GM23338 (cell line): ENCODE measurements at regions not wholly inside any gene's neighbourhood (a gene's known extent, or its start where the extent isn't known, plus 50 kb on each side); places are given as distances from the start of the nearest gene placed in this dataset.

ENCODE experiments used
- ATAC-seq: fragments of 200-7000 bp; cut with Tn5 transposase; 3 replicates; pipeline ENCODE4 v1.9.1; 2020
- DNase-seq: peaks from one replicate; pipeline ENCODE4 v3.0.0-alpha.2; 2015; ENCODE audit warnings: low spot score
- H2AFZ ChIP-seq: fragments of 200-600 bp; sonication (generic); 2 replicates; pipeline ENCODE4 v1.8.0; 2016; ENCODE audit warnings: antibody characterized with exemption, mild to moderate bottlenecking, moderate library complexity
- H3F3A ChIP-seq: fragments of 200-600 bp; sonication (generic); replicated peaks from 2 replicates; pipeline ENCODE4 v1.8.0; 2017; ENCODE audit warnings: antibody characterized with exemption, mixed run types, low read depth
- H3K27ac ChIP-seq: fragments of 200-600 bp; sonication (generic); 2 replicates; pipeline ENCODE4 v1.6.1; 2016; ENCODE audit warnings: low read depth
- H3K27me3 ChIP-seq: fragments of 200-600 bp; sonication (generic); 2 replicates; pipeline ENCODE4 v1.8.0; 2016; ENCODE audit warnings: mild to moderate bottlenecking, mixed run types, moderate library complexity; ENCODE audit not compliant: insufficient read depth
- H3K36me3 ChIP-seq: fragments of 200-600 bp; sonication (generic); 2 replicates; pipeline ENCODE4 v1.8.0; 2016; ENCODE audit warnings: mild to moderate bottlenecking; ENCODE audit not compliant: insufficient read depth
- H3K4me1 ChIP-seq: fragments of 200-600 bp; sonication (generic); 2 replicates; pipeline ENCODE4 v1.8.0; 2016; ENCODE audit warnings: mild to moderate bottlenecking, moderate library complexity; ENCODE audit not compliant: insufficient read depth
- H3K4me2 ChIP-seq: fragments of 200-600 bp; sonication (generic); 2 replicates; pipeline ENCODE4 v1.7.1; 2017; ENCODE audit warnings: mixed run types
- H3K4me3 ChIP-seq: fragments of 200-600 bp; sonication (generic); 2 replicates; pipeline ENCODE4 v1.6.1; 2016; ENCODE audit warnings: mixed run types
- H3K79me2 ChIP-seq: fragments of 200-600 bp; sonication (generic); replicated peaks from 2 replicates; pipeline ENCODE4 v1.8.0; 2017; ENCODE audit warnings: mild to moderate bottlenecking; ENCODE audit not compliant: insufficient read depth
- H3K9me2 ChIP-seq: fragments of 200-600 bp; sonication (generic); 2 replicates; pipeline ENCODE4 v1.8.0; 2017; ENCODE audit not compliant: insufficient read depth
- H4K20me1 ChIP-seq: fragments of 200-600 bp; sonication (generic); replicated peaks from 2 replicates; pipeline ENCODE4 v1.8.0; 2017; ENCODE audit warnings: mild to moderate bottlenecking; ENCODE audit not compliant: insufficient read depth
- H3K27ac Mint-ChIP-seq: 2 replicates; pipeline ENCODE4 v1.8.0; 2020; ENCODE audit warnings: inconsistent platforms, mild to moderate bottlenecking, moderate library complexity, mixed read lengths
- H3K27me3 Mint-ChIP-seq: 3 replicates; pipeline ENCODE4 v1.8.0; 2022; ENCODE audit warnings: low read depth, mild to moderate bottlenecking, moderate library complexity, mixed read lengths, inconsistent platforms; ENCODE audit not compliant: insufficient read depth, poor library complexity
- H3K36me3 Mint-ChIP-seq: 3 replicates; pipeline ENCODE4 v1.8.0; 2021; ENCODE audit warnings: low read depth, mild to moderate bottlenecking, inconsistent platforms, moderate library complexity, mixed read lengths
- H3K4me1 Mint-ChIP-seq: 3 replicates; pipeline ENCODE4 v1.8.0; 2020; ENCODE audit warnings: mild to moderate bottlenecking, inconsistent platforms, mixed read lengths
- H3K4me3 Mint-ChIP-seq: 3 replicates; pipeline ENCODE4 v1.8.0; 2021; ENCODE audit warnings: moderate library complexity, mild to moderate bottlenecking, inconsistent platforms, mixed read lengths
- H3K9me3 Mint-ChIP-seq: 3 replicates; pipeline ENCODE4 v1.8.0; 2020; ENCODE audit warnings: moderate library complexity, mild to moderate bottlenecking, inconsistent platforms, mixed read lengths
- EZH2 ChIP-seq: fragments of 200-600 bp; sonication (generic); IDR thresholded peaks from one replicate; pipeline ENCODE4 v1.8.0; 2017; ENCODE audit warnings: antibody characterized with exemption, mild to moderate bottlenecking, low read depth; ENCODE audit not compliant: unreplicated experiment
- EZH2phosphoT487 ChIP-seq: fragments of 200-600 bp; sonication (generic); IDR thresholded peaks from one replicate; pipeline ENCODE4 v1.8.1; 2018; ENCODE audit warnings: antibody characterized with exemption; ENCODE audit not compliant: unreplicated experiment
- POLR2AphosphoS5 ChIP-seq: IDR thresholded peaks from 2 replicates; pipeline ENCODE4 v1.6.1; 2016; ENCODE audit warnings: antibody characterized with exemption, low read depth
- STAT1 ChIP-seq: IDR thresholded peaks from one replicate; pipeline ENCODE4 v1.6.1; 2016; ENCODE audit warnings: antibody characterized with exemption; ENCODE audit not compliant: unreplicated experiment
- ZNF114 ChIP-seq: fragments of 250-450 bp; sonication (Bioruptor Pico); IDR thresholded peaks from 2 replicates; pipeline ENCODE4 v1.5.0; 2020; ENCODE audit warnings: mild to moderate bottlenecking, moderate library complexity
- ZNF331 ChIP-seq: fragments of 250-450 bp; sonication (Bioruptor Pico); IDR thresholded peaks from 2 replicates; pipeline ENCODE4 v1.5.0; 2020; ENCODE audit warnings: low read depth, mild to moderate bottlenecking, moderate library complexity
- TF ChIP-seq, protein P1 (sequence below): IDR thresholded peaks from 2 replicates; pipeline ENCODE4 v1.6.1; 2016; ENCODE audit warnings: antibody characterized with exemption
- TF ChIP-seq, protein P2 (sequence below): fragments of 250-450 bp; sonication (Bioruptor Pico); IDR thresholded peaks from 2 replicates; pipeline ENCODE4 v1.5.0; 2020; ENCODE audit warnings: mild to moderate bottlenecking, moderate library complexity
- TF ChIP-seq, protein P3 (sequence below), 2 experiments: fragments of 200-600 bp in 1 of 2; sonication (generic) in 1 of 2; conservative IDR thresholded peaks; 2 replicates each; pipeline versions ENCODE4 v1.5.1 to v1.6.1; 2016 to 2017; ENCODE audit warnings: antibody characterized with exemption in 2 of 2, low read depth in 2 of 2, mild to moderate bottlenecking in 2 of 2, moderate library complexity in 1 of 2

DNA sequence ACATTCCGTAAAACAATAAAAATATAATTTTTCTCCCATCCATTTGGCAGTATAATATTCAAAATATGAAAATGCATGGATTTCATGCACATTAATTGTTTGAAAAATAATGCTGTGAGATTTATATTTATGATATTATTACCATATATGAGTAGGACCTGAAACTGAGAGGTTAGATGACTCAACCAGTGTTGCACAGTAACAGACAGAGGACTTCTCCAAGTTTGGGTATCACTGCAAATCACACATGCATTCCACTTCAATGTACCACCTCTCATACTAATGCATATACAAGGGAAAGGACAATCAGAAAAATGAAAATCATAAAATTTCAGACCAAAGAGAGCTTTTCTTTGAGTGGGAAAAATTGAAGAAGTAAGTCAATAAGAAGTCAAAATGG, 269.5 kb downstream of the SOCS6 start:
- no peaks in the 10 kb centered on the region for H4K20me1 ChIP-seq
- H3F3A ChIP-seq, result no peaks in the 10 kb centered on the region
- no peaks in the 10 kb centered on the region for H3K27me3 ChIP-seq
- no peaks in the 10 kb centered on the region for H3K36me3 ChIP-seq
- no peak overlapping the region for H3K4me3 Mint-ChIP-seq
- H3K4me1 Mint-ChIP-seq, result no peaks in the 10 kb centered on the region
- TF ChIP-seq ZNF331 (CRISPR knock-in tag), result no peak
- TF ChIP-seq ZNF114 (CRISPR knock-in tag), result no peak
- TF ChIP-seq, protein P1, sequence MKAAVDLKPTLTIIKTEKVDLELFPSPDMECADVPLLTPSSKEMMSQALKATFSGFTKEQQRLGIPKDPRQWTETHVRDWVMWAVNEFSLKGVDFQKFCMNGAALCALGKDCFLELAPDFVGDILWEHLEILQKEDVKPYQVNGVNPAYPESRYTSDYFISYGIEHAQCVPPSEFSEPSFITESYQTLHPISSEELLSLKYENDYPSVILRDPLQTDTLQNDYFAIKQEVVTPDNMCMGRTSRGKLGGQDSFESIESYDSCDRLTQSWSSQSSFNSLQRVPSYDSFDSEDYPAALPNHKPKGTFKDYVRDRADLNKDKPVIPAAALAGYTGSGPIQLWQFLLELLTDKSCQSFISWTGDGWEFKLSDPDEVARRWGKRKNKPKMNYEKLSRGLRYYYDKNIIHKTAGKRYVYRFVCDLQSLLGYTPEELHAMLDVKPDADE, result no peak
- no peak for DNase-seq
- H3K4me2 ChIP-seq, result no peak overlapping the region
- H3K27ac ChIP-seq, result no peak overlapping the region
- H3K9me3 Mint-ChIP-seq, result peaks cover 92% of the 10 kb centered on the region
- no peak overlapping the region for H2AFZ ChIP-seq
- no peak overlapping the region for H3K27ac Mint-ChIP-seq
- H3K4me3 ChIP-seq, result no peak overlapping the region
- ATAC-seq, result no peak
- H3K27me3 Mint-ChIP-seq, result no peaks in the 10 kb centered on the region
- H3K9me2 ChIP-seq, result no peaks in the 10 kb centered on the region
- H3K4me1 ChIP-seq, result no peaks in the 10 kb centered on the region
- peaks cover 8% of the 10 kb centered on the region; the same call in 1 of the 3 replicates for H3K36me3 Mint-ChIP-seq
- no peaks in the 10 kb centered on the region for H3K79me2 ChIP-seq

DNA sequence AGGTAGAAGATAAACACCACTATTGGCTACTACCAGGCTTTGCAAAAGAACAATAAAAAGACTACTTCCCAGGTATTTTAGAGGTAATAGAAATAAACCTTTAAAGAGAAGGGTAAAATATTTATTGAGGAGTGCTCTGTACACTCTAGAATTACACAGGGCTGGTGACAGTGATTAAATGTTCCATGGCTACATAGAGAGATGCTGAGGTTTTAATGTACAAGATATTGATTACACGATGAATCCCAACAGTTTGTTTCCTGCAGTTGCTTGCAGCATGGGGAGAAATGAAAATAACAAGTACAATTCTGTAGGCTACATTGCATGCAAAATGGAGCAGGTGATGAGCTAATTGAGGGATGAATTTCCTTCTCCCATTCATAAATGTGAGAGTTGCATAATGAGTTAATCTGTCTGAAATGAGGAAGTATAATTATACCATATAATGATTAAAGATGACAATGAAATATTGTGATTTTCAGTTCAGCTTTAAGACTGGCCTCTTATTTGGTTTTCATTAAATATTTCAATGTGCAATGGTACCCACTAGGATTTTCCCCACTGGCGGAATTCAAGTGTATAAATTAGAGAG, 266.1 kb downstream of the SOCS6 start:
- H3K27ac ChIP-seq, result no peak overlapping the region
- H3K36me3 ChIP-seq, result no peaks in the 10 kb centered on the region
- H3K4me1 ChIP-seq, result no peaks in the 10 kb centered on the region
- no peaks in the 10 kb centered on the region for H4K20me1 ChIP-seq
- DNase-seq (no peak), ATAC-seq (no peak)
- Mint-ChIP-seq H3K27me3 (no peaks in the 10 kb centered on the region), H3K9me3 (peaks cover 93% of the 10 kb centered on the region), H3K4me1 (no peaks in the 10 kb centered on the region), H3K27ac (no peak overlapping the region), H3K4me3 (no peak overlapping the region), H3K36me3 (peaks cover 13% of the 10 kb centered on the region; the same call in 2 of the 3 replicates)
- H3K27me3 ChIP-seq, result no peaks in the 10 kb centered on the region
- H3K4me2 ChIP-seq, result no peak overlapping the region
- H2AFZ ChIP-seq, result no peak overlapping the region
- H3K4me3 ChIP-seq, result no peak overlapping the region
- no peaks in the 10 kb centered on the region for H3K79me2 ChIP-seq
- H3K9me2 ChIP-seq, result no peaks in the 10 kb centered on the region
- no peaks in the 10 kb centered on the region for H3F3A ChIP-seq
- TF ChIP-seq, protein P1, result no peak
- TF ChIP-seq STAT1 (no peak), EZH2 (no peak), EZH2phosphoT487 (no peak), ZNF114 (CRISPR knock-in tag) (no peak), POLR2AphosphoS5 (no peak)
- TF ChIP-seq, protein P2, sequence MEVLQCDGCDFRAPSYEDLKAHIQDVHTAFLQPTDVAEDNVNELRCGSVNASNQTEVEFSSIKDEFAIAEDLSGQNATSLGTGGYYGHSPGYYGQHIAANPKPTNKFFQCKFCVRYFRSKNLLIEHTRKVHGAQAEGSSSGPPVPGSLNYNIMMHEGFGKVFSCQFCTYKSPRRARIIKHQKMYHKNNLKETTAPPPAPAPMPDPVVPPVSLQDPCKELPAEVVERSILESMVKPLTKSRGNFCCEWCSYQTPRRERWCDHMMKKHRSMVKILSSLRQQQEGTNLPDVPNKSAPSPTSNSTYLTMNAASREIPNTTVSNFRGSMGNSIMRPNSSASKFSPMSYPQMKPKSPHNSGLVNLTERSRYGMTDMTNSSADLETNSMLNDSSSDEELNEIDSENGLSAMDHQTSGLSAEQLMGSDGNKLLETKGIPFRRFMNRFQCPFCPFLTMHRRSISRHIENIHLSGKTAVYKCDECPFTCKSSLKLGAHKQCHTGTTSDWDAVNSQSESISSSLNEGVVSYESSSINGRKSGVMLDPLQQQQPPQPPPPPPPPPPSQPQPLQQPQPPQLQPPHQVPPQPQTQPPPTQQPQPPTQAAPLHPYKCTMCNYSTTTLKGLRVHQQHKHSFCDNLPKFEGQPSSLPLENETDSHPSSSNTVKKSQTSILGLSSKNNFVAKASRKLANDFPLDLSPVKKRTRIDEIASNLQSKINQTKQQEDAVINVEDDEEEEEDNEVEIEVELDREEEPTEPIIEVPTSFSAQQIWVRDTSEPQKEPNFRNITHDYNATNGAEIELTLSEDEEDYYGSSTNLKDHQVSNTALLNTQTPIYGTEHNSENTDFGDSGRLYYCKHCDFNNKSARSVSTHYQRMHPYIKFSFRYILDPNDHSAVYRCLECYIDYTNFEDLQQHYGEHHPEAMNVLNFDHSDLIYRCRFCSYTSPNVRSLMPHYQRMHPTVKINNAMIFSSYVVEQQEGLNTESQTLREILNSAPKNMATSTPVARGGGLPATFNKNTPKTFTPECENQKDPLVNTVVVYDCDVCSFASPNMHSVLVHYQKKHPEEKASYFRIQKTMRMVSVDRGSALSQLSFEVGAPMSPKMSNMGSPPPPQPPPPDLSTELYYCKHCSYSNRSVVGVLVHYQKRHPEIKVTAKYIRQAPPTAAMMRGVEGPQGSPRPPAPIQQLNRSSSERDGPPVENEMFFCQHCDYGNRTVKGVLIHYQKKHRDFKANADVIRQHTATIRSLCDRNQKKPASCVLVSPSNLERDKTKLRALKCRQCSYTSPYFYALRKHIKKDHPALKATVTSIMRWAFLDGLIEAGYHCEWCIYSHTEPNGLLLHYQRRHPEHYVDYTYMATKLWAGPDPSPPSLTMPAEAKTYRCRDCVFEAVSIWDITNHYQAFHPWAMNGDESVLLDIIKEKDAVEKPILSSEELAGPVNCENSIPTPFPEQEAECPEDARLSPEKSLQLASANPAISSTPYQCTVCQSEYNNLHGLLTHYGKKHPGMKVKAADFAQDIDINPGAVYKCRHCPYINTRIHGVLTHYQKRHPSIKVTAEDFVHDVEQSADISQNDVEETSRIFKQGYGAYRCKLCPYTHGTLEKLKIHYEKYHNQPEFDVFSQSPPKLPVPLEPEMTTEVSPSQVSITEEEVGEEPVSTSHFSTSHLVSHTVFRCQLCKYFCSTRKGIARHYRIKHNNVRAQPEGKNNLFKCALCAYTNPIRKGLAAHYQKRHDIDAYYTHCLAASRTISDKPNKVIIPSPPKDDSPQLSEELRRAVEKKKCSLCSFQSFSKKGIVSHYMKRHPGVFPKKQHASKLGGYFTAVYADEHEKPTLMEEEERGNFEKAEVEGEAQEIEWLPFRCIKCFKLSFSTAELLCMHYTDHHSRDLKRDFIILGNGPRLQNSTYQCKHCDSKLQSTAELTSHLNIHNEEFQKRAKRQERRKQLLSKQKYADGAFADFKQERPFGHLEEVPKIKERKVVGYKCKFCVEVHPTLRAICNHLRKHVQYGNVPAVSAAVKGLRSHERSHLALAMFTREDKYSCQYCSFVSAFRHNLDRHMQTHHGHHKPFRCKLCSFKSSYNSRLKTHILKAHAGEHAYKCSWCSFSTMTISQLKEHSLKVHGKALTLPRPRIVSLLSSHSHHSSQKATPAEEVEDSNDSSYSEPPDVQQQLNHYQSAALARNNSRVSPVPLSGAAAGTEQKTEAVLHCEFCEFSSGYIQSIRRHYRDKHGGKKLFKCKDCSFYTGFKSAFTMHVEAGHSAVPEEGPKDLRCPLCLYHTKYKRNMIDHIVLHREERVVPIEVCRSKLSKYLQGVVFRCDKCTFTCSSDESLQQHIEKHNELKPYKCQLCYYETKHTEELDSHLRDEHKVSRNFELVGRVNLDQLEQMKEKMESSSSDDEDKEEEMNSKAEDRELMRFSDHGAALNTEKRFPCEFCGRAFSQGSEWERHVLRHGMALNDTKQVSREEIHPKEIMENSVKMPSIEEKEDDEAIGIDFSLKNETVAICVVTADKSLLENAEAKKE (CRISPR knock-in tag), result no peak
- TF ChIP-seq, protein P3, sequence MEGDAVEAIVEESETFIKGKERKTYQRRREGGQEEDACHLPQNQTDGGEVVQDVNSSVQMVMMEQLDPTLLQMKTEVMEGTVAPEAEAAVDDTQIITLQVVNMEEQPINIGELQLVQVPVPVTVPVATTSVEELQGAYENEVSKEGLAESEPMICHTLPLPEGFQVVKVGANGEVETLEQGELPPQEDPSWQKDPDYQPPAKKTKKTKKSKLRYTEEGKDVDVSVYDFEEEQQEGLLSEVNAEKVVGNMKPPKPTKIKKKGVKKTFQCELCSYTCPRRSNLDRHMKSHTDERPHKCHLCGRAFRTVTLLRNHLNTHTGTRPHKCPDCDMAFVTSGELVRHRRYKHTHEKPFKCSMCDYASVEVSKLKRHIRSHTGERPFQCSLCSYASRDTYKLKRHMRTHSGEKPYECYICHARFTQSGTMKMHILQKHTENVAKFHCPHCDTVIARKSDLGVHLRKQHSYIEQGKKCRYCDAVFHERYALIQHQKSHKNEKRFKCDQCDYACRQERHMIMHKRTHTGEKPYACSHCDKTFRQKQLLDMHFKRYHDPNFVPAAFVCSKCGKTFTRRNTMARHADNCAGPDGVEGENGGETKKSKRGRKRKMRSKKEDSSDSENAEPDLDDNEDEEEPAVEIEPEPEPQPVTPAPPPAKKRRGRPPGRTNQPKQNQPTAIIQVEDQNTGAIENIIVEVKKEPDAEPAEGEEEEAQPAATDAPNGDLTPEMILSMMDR (conservative IDR thresholded peaks at IDR 0.05; ENCODE audit: low read depth in 2 of 2), result no peak
